ENCODE measurements at regions not wholly inside any gene's neighbourhood (a gene's known extent, or its start where the extent isn't known, plus 50 kb on each side); places are given as distances from the start of the nearest gene placed in this dataset.

DNA sequence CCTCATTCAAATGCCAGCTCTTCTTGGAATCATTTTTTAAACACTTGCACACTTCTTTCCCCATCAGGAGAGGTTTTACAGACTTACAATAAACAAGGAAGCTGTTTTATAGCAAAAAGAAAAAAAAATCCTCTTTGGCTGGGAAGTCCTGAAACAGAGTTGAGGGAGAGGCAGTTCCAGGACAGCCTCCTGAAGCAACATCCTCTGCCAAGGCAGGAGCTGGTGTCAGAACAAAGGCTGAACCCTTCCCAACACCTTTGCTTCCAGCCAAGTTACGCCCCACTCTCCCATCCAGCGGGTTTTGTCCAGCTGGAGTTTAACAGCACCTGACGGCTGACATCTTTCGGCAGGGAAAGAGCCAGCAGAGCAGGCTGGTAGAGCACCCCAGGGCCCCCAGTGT, 287.8 kb downstream of the RRAGC start:
- DNase-seq (ENCODE audit: low spot score): no peak

DNA sequence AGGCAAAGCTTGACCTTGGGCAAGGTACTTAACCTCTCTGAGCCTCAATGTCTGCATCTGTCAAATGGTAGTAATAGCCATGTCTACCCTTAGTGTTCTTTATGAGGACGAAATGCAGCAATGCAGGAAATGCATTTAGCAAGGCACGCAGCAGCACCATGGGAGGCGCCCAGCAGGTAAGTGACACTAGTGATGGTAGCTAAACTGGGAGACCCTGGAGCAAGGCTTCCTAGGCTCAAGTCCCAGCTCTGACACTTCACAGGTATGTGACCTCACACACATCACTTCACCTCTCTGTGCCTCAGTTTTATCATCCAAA, 289.0 kb downstream of the RRAGC start:
- DNase-seq (ENCODE audit: low spot score): no peak

DNA sequence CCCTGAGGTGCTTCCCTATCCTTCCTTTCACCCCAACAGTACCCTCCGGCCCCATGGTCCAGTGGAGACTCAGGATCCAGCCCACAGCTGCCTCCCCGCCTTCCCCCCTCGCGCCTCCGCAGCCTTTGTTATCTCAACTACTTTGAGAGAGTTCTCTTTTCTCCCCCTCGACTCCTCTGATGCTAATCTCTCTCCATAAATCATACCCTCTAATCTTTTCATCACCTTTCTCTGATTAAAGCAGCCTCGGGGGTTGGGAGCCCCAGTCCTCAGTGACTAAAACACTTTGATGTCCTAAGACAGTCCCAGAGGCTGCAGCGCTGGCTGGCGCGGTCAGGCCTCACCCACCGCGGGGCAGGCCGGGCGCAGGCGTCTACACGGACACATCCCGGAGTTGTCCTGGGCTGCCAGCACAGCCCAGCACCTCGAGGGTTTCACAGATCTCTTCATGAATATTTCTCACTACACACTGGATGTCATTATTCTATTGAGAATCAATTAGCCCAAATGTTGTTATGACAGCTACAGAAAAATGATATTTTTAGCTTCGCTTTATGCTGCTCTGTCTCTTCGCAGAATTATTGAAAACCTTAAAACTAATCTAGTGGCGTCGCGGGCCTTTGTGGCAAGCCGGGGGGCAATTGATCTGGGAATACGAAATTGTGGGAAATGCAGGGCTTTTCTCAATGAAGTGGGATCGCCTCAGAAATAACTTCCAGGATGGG, 289.5 kb downstream of the RRAGC start:
- DNase-seq (ENCODE audit: low spot score): no peak

- no peak for DNase-seq (ENCODE audit: low spot score)
Observed at GRCh38 chr1:38568061-38568857, 291.3 kb downstream of the RRAGC start.

- no peak for DNase-seq (ENCODE audit: low spot score)
Observed at GRCh38 chr1:38567401-38567800, 292.2 kb downstream of the RRAGC start.

DNA sequence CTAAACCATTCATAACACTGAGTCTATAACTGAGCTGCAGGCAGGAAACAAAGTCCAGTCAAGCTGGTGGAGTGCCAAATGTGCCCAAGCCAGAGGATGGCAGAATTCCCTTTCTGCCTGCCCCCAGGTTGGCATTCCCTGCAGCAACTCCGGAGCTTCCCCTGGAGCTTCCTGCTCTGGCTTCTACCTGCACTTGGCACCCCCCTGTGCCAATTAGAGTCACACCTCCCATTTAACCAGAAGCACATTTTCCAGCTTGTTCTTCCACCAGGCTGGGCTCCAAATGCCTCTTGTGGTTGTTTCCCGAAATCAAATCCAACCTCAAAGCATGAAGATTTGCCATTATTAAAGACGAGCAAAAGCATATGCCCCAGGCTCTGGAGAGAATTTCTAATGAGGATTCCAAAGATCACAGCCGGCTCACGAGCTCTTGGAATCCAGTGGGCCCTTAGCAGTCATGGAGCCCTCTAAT, 294.5 kb downstream of the RRAGC start:
- no peak for DNase-seq (ENCODE audit: low spot score)

DNA sequence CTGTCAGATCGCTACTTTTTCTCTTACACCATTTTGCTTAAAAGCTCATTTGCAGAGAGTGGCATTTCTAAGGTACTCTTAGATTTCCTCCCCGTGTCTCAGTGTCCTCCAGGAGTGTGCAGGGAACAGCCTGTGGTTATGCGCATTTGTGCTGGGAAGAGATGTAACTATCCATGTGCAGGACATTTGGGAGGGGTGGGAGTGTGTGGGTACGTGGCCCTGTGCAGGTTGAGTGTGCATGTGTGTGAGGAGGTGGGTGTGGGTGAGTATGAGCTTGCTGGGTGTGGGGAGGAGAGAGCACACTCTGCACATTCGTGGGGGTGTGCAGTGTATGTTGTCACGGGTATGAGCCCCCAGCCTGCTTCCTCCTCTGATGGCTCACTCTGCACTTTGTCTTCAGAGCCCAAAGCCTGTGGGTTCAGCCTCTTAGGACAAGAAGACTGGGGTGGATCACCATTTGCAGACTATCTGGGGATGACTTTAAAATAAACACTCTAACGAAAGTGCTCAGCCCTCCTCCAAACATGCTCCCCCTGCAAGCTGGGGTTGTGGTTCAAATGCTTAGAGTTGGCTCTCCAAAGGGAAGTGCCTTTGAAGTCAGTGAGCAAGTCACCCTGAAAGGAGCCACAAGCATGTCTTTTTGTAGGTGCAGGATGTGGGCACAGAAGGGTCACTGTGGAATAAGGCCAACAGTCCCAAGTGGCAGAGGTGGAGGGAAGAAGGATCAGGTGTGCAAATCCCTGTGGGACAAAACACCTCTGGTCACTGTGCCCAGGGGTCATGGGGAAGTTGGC, 295.4 kb downstream of the RRAGC start:
- no peak for DNase-seq (ENCODE audit: low spot score)

- DNase-seq (ENCODE audit: low spot score): no peak
Observed at GRCh38 chr1:38561725-38562124, 297.8 kb downstream of the RRAGC start.

DNA sequence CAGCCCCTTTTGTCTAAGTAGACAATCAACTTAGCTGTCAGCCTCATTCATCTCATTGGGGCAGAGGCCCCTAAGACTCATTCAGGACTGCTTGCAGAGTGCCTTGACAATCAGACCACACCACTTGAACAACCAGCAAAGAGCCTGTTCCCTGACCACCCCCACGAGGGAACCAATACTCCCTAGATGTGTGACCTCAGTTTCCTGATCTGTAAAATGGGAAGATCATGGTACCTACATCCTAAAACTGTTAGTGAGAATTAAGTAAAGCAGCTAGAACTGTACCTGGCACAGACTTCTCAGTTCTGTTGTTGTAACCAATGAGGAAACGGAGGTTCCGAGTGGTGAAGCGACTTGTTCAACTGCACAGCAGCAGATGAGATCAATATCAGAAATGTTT, 298.5 kb downstream of the RRAGC start:
- no peak for DNase-seq (ENCODE audit: low spot score)

DNA sequence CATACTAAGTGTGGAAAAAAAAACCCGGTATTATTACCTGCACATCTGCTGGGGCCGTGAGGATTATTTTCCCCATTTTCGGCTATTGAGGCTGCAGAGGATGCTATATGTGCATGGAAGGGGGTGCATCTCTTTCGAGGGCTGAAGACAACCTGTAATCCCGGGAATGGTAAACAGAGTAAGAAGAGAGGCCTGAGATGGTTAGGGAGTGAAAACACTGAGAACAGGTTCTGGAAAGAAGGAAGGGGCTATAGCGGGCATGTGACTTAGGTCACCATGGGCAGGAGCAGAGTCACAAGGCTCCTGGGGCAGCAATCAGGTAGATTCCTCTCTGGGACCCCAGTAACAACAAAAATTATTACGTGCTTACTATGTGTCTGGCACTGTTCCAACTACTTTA, 299.1 kb downstream of the RRAGC start:
- no peak for DNase-seq (ENCODE audit: low spot score)

DNA sequence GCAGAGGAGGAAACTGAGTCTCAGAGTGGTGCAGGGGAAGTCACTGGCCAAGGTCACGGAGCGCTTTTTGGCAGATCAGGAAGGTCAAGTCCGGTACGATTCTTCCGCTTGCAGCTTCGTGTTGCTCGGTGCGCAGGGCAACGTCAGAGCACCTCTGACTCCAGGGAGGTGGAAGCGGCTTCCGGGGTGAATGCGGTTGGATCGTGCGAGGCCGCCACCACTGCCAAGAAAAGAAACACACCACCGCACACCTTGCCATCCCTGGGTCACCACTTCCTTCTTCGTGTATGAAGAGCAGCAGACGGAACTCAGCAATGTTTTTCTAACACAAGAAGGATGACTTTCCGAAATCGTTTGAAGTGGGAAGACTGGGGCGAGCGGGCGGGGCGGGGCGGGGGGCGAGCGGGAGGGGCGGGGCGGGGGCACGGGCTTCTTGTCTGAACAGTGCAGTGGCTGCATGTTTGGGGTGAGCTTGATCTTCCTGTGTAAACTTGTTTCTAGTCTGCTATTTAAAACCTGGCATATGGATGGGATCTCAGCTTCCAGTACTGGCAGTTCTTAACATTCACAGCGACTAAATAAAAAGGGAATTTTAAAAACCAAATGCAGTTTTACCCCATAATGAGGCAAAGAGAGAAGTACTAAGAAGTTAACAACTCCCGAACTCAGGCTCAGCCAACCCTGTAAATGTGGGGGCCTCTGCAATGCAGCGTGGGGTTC, 300.0 kb downstream of the RRAGC start:
- DNase-seq (ENCODE audit: low spot score): peak; percentile 89

DNA sequence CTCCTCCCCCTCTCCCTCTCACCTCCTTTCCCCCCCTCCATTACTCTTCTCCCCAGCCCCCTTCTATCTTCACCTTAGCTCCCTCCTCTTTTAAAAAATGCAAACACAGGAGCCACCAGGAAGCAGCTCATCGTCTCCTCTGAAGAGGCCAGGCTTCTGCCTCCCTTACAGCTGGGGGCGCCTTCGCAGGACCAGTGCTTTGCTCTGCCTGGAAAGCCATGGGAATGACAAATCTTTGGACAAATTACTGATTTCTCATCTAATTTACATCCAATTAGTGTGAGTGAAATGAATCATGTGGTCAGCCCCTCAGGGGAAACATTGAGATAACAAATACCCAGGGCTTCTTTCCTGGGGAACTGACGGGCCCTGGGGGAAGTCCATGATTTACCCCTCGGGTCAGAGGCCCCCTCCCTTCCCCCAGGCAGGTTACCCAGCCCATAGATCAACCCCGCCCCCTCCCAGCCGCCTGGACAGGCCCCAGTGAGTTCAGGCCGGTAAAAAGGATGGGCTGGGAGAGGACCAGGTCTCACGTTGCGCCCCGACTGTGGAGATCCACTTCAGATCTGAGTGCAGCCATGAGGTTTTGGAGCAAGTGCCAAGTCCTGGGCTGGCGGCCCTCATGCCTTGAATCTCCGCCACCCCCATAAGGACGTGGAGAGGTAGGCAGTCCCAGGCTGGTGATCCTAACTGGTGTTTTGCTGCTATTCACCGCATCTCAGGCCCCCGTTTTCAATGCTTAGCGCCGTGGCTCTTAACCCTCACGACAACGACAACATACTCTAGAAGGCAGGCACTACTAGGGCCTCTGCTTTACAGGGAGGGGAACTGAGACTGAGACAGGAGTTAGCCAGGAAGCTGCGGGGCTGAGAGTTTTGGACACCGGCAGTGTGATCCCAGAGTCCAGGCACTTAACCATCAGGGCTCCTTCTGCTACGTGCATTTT, 300.8 kb downstream of the RRAGC start:
- DNase-seq (ENCODE audit: low spot score): no peak

DNA sequence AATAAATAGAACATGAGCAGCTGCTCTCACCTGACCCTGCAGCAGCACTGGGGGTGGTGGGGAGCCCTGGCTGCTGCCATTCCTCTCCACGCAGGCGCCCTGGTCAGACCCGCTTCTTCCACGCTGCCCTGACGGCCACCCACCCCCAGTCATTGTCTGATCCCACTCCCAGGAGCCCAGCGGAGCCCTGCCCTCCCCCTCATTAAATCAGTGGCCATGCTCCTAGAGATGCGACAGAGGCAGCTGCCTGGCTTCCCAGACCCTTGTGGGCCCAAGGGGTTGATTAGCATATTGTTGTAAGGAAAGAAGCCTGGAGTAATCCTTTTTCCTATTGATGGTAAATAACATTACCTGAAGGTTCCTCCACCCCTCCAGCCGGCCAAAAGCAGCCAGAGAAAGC, 301.5 kb downstream of the RRAGC start:
- DNase-seq (ENCODE audit: low spot score): no peak

- no peak for DNase-seq (ENCODE audit: low spot score)
Observed at GRCh38 chr1:38555594-38555993, 304.0 kb downstream of the RRAGC start.

DNA sequence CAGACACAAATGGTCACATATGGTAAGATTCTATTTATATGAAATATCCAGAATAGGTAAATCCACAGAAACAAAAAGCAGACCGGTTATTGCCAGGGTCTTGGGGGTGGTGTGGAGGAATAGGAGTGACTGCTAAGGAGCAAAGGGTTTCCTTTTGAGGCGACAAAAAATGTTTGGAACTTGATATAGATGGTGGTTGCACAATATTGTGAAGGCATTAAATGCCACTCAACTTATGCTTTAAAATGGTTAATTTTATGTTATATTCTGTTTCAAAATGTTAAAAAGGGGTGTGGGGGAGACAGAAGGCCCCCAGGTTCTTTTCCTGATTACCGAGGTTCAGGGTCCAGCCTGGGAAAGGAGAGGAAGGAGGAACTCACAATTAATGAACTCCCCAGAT, 304.4 kb downstream of the RRAGC start:
- no peak for DNase-seq (ENCODE audit: low spot score)

DNA sequence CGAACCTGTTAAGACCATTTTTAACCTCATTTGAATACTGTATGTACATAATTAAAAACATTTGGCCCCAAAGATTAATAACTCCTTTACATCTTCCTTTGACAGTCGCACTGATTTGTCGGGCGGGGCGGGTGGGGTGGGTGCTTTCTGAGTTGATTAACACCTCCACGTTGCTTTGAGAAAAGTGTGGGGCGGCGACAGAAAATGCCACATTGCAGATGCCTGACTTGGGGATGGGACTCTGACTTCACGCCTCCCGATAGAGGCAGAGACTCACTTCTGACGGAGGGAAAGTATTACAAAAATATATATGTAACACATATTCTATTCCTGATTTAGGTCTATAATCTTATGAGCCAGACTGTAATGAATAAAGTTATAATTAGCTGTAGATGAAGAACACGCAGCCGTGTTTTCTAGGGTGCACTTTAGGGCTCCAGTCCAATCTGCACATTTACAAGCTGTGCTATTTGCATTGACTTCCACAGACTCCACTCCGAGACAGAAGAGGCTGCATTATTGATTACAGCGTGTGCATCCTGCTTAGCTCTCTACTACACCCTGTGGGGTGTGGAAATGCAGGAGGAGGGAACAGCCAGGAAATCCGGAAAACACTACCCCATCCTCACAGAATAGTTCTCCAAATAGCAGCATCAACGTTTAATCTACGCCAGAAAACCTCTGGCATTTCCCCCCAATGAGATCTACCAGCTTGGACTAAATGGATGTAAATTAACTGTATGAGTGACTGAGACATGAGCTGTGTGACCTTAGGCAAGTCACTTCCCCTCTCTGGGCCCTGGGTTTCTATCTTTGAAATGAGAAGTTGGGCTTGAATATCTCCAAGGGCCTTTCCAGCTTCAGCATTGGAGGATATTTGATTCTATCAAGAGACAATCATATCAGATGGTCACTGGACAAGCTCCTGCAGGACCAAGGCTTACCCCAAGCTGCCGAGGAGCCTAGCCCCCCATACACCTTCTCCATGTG, 308.0 kb downstream of the RRAGC start:
- no peak for DNase-seq (ENCODE audit: low spot score)

- DNase-seq (ENCODE audit: low spot score): no peak
Observed at GRCh38 chr1:38549191-38549590, 310.4 kb downstream of the RRAGC start.

GRCh38 chr1:38547321-38547720, 312.3 kb downstream of the RRAGC start:
- no peak for DNase-seq (ENCODE audit: low spot score)

DNA sequence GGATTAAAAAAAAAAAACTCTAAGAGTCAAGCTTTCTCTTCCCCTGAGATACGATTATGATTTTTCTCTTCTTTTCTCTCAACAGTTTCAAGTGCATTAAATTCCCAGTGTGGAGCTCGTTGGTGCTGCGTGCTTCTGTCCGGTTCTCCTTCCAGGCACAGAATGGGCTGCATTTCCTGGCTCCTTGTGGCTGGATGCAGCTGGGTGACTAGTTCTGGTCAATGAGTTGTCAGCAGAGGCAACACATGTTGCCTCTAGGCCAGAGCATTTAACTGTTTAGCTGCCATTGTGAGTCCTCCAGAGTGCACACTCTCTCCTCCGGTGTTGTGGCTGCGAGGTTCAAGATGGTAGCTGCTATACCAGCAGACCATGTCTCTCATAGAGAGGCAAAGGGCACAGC, 312.9 kb downstream of the RRAGC start:
- DNase-seq (ENCODE audit: low spot score): no peak

- no peak for DNase-seq (ENCODE audit: low spot score)
Observed at GRCh38 chr1:38541223-38541622, 318.3 kb downstream of the RRAGC start.

Data from CD4-positive, alpha-beta T cell treated with Interleukin-6 at 100 ng/mL for 8 hours (primary cell).